ENCODE measurements at regions not wholly inside any gene's neighbourhood (a gene's known extent, or its start where the extent isn't known, plus 50 kb on each side); places are given as distances from the start of the nearest gene placed in this dataset.

GRCh38 chr10:53135213-53135896 lies 362.8 kb upstream of the MBL2 start:
- TF ChIP-seq POLR2A (IDR thresholded peaks at IDR 0.05) (no peak), CTCF (IDR thresholded peaks at IDR 0.05) (no peak)
